CD4-positive, alpha-beta T cell treated with Interleukin-17A for 1 hour (primary cell): ENCODE measurements at regions not wholly inside any gene's neighbourhood (a gene's known extent, or its start where the extent isn't known, plus 50 kb on each side); places are given as distances from the start of the nearest gene placed in this dataset.

Experiments used
- DNase-seq: peaks from one replicate; pipeline ENCODE4 v3.0.0-alpha.2; 2020

DNA sequence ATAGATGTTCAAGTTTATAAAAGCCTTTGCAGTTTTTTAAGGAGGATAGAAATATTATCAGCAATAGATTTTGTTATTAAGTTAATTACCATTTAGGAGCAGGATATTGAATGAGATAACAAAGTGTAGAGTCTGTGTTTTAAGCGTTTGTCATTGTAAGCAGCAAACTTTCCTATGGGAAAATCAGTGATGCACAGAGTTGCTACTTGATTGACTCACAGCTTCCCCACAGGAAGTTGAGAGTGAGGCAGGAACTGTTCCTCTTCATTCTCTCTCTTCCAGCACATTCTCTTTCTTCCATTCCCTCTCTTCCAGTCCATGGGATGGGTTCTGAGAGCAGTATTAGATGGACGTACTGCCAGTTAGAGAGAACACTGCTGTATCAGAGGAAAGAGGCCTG is 867.7 kb upstream of the AGA start:
- no peak for DNase-seq

GRCh38 chr4:178311997-178312396 is 869.8 kb upstream of the AGA start:
- DNase-seq: no peak

DNA sequence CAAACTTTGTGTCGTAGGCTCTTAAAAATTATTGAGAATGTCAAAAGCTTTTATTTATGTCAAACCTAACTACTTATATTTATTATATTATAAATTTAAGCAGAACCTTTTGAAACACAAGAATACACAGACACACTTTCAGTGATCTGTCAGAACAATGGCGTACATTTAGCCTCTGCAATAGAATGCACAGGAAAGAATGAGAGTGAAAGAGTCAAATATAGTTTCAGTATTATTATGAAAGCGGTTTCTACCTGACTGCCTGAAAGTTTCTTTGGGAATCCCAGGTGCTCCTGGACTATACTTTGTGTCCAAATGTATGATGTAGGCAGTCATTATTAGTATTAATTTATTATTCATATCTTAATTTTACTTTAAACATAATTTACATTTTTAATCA is 872.0 kb upstream of the AGA start:
- no peak for DNase-seq

GRCh38 chr4:178316211-178316610 is 874.0 kb upstream of the AGA start:
- DNase-seq: no peak

GRCh38 chr4:178320003-178320402 is 877.8 kb upstream of the AGA start:
- no peak for DNase-seq

GRCh38 chr4:178322524-178323183 is 880.4 kb upstream of the AGA start:
- DNase-seq: no peak

GRCh38 chr4:178329226-178329872 is 887.1 kb upstream of the AGA start:
- DNase-seq: no peak

DNA sequence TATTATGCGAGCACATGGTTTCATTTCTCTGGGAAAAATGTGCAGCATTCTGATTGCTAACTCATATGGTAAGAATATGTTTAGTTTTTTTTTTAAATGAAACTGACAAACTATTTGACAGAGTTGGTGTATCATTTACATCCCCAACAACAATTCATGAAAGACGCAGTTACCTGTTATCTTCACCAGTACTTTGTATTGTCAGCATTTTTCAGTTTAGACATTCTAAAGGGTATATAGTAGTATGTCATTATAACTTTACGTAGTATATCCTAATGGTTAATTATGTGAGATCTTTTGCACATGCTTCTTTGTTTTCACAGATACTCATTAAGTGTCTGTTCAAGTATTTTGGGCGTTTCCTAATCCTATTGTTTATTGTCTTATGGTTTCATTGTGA is 891.1 kb upstream of the AGA start:
- no peak for DNase-seq

- no peak for DNase-seq
These were observed 897.5 kb upstream of the AGA start for GRCh38 chr4:178339769-178340168.

DNA sequence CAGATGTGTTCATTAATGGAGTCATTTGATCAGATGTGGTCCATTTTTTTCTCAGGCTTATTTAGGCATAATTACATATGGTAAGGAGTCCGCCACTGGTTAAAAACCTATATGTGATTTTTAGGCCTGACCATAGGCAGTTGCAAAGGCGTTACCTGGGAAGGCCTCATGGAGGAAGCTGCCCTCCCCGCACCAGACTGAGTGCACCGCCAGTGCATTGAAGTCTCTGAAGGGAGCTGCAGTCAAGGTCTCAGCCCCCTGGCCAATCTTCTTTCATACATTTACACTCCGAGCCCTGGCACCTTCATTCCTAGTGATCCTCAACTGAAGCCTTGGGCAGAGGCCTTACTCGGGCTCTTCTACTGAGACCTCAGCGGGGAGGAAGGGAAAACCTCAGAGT is 898.2 kb upstream of the AGA start:
- DNase-seq: no peak

DNA sequence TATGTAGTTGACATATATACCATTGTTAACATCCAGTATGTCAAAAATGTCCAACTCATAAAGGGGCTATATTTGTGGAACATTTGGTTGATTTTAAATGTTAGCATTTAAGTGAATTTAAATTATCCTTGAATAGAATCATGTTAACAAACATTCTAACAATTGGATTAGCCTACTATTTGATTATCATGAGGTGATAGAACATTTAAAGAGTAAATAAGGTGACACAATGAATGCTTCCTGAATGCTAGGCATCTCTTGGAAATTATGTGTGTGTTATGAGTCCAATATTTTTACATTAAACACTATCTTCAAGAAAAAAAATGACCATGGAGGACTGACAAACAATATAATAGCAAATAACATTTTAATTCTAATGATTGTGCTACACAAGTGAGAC is 901.9 kb upstream of the AGA start:
- no peak for DNase-seq

DNA sequence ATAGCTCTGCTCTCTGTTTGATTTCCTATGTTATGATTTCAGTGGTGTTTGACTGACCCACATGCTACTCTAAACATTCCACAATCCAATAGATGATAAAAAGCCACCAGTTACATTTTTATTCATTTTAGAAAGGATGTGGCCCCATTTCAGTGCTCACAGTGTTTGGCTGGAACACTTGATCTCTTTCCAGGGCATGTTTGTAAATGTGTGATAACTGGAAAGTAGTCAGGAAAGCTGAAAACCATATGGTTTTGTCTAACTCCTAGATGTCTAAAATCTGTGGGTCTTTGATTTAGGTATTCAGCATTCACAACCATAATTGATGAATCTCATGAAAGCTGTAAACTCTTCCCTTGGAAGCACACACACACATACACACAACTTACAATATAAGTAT is 904.9 kb upstream of the AGA start:
- no peak for DNase-seq

GRCh38 chr4:178349601-178350000 is 907.4 kb upstream of the AGA start:
- DNase-seq: no peak

- DNase-seq: no peak
These were observed 908.9 kb upstream of the AGA start for GRCh38 chr4:178351185-178351584.

DNA sequence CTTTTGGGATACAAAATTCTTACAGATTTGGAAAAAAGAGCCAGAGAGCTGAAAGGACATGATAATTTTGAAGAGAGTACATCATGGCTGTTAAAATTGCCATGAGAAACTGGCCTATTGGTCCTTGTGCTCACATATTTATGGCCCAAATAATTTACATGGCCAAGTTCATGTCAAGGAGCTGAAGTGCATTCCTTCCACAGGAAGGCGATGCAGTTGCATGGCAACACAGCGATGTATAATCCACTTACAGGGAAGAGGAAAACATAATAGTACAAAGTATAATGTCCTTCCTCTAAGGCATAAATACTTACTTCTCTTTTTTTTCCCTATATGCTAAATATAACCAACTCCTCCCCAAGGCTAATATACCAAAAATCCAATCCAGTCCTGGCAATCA is 914.5 kb upstream of the AGA start:
- DNase-seq: no peak

- DNase-seq: no peak
These were observed 943.2 kb upstream of the AGA start for GRCh38 chr4:178385481-178385880.

DNA sequence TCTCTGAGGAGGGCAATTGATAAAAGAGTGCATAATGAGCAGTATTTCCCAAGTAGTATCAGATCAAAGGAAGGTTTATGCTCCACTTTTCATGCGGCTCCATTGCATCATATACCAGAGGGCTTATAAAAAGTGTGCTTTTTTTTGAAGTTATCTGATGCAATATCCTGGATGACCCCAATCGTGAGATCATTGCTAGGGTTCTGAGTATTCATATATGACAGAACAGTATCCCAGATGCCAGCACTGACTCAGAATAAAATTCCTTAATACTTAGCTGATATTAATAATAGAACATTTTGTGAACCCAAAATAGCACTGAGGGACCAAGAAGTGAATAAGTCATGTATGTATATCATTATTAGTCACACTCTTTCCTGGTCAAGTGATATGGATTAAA is 945.5 kb upstream of the AGA start:
- no peak for DNase-seq

GRCh38 chr4:178395798-178396197 is 953.6 kb upstream of the AGA start:
- no peak for DNase-seq

GRCh38 chr4:178412455-178412854 is 970.2 kb upstream of the AGA start:
- DNase-seq: no peak

DNA sequence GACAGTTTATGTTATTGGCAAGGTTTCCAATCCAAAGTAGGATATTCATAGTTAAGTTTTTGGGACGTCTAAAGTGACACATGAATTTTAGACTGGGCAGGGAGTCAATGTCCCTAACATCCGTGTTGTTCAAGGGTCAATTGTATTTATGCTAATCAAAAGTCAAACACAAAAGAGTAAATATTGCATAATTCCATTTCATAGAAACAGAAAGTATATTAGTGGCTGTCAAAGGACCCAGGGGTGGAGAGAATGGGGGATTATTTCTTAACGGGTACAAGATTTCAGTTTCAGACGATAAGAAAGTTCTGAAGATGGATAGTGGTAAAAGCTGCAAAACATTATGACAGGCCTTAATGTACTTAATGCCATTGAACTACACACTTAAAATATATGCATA is 971.8 kb upstream of the AGA start:
- DNase-seq: no peak

- DNase-seq: no peak
These were observed 972.7 kb upstream of the AGA start for GRCh38 chr4:178414881-178415446.

DNA sequence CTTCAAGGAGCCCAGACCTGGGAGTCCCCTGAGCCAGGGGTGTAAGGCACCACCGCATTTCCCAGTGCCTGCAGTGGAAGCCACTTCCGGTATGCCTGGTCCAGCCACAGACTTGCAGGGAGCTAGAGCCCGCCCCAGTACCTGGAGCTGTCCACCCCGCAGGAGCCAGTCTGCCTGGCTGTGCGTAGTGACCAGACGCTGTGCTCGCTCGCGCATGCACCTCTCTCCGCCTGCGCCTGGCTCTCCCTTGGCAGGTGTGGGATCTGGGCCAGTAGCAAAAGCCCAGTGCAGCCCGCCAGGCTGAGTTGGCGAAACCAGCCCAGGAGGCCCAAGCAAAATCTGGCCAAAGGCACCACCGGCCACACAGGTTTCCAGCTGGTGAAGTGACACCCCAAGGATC is 973.7 kb upstream of the AGA start:
- no peak for DNase-seq

GRCh38 chr4:178423366-178423765 is 981.1 kb upstream of the AGA start:
- DNase-seq: no peak

GRCh38 chr4:178426871-178427270 is 984.6 kb upstream of the AGA start:
- no peak for DNase-seq

DNA sequence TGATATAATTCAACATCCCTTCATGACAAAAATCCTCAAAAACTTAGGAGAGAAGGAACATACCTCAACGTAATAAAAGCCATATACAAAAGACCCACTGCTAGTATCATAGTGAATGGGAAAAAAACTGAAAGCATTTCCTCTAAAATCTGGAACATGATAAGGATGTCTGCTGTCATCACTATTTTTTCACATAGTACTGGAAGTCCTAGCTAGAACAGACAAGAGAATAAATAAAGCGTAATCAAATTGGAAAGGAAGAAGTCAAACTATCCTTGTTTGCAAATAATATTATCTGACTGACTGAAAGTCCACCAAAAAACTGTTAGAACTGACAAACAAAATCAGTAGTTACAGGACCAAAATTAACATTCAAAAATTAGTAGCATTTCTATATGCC is 985.4 kb upstream of the AGA start:
- no peak for DNase-seq
